ENCODE measurements at regions not wholly inside any gene's neighbourhood (a gene's known extent, or its start where the extent isn't known, plus 50 kb on each side); places are given as distances from the start of the nearest gene placed in this dataset.

- H3K79me2 ChIP-seq (replicated peaks; ENCODE audit: insufficient read depth, low read length), result no peaks in the 10 kb centered on the region
- H3K9me3 ChIP-seq (ENCODE audit: low read length), result no peaks in the 10 kb centered on the region
- H3K4me3 ChIP-seq (ENCODE audit: low read length), result no peak overlapping the region
- no peak for TF ChIP-seq TAF1 (IDR thresholded peaks at IDR 0.05; ENCODE audit: low read depth)
- no peak for TF ChIP-seq MXI1 (conservative IDR thresholded peaks at IDR 0.05; ENCODE audit: poor library complexity, severe bottlenecking)
- no peak for TF ChIP-seq EP300 (conservative IDR thresholded peaks at IDR 0.05; ENCODE audit: poor library complexity, severe bottlenecking)
- TF ChIP-seq RAD21 (conservative IDR thresholded peaks at IDR 0.05), result no peak
- TF ChIP-seq, protein P1, sequence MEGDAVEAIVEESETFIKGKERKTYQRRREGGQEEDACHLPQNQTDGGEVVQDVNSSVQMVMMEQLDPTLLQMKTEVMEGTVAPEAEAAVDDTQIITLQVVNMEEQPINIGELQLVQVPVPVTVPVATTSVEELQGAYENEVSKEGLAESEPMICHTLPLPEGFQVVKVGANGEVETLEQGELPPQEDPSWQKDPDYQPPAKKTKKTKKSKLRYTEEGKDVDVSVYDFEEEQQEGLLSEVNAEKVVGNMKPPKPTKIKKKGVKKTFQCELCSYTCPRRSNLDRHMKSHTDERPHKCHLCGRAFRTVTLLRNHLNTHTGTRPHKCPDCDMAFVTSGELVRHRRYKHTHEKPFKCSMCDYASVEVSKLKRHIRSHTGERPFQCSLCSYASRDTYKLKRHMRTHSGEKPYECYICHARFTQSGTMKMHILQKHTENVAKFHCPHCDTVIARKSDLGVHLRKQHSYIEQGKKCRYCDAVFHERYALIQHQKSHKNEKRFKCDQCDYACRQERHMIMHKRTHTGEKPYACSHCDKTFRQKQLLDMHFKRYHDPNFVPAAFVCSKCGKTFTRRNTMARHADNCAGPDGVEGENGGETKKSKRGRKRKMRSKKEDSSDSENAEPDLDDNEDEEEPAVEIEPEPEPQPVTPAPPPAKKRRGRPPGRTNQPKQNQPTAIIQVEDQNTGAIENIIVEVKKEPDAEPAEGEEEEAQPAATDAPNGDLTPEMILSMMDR (IDR thresholded peaks at IDR 0.05; ENCODE audit: poor library complexity, severe bottlenecking), result no peak
- TF ChIP-seq SMC3 (conservative IDR thresholded peaks at IDR 0.05; ENCODE audit: poor library complexity), result no peak
- TF ChIP-seq EZH2 (IDR thresholded peaks at IDR 0.05; ENCODE audit: borderline replicate concordance, insufficient read depth, low read length, poor library complexity, severe bottlenecking), result no peak
- no peak for TF ChIP-seq POLR2AphosphoS5 (IDR thresholded peaks at IDR 0.05)
- no peak for TF ChIP-seq REST (IDR thresholded peaks at IDR 0.05; ENCODE audit: borderline replicate concordance)
- no peaks in the 10 kb centered on the region for H3K9me2 ChIP-seq (ENCODE audit: insufficient read depth, low read length)
- peaks cover 8% of the 10 kb centered on the region for H3F3A ChIP-seq (ENCODE audit: insufficient read depth, low read length, poor library complexity, severe bottlenecking)
- no peak overlapping the region for H3K9ac ChIP-seq (ENCODE audit: low read length)
- H3K27ac ChIP-seq (ENCODE audit: low read length), result no peak overlapping the region
- H3K4me2 ChIP-seq (ENCODE audit: low read length), result no peak overlapping the region
- H4K20me1 ChIP-seq (ENCODE audit: insufficient read depth), result no peaks in the 10 kb centered on the region
- H2AFZ ChIP-seq (ENCODE audit: low read depth, low read length), result no peak overlapping the region
- no peaks in the 10 kb centered on the region for H3K27me3 ChIP-seq (ENCODE audit: insufficient read depth, low read depth, low read length)
- H3K36me3 ChIP-seq (ENCODE audit: insufficient read depth, low read length), result no peaks in the 10 kb centered on the region
Measured at GRCh38 chr16:61179561-61179960, 856.7 kb downstream of the CDH8 start.

DNA sequence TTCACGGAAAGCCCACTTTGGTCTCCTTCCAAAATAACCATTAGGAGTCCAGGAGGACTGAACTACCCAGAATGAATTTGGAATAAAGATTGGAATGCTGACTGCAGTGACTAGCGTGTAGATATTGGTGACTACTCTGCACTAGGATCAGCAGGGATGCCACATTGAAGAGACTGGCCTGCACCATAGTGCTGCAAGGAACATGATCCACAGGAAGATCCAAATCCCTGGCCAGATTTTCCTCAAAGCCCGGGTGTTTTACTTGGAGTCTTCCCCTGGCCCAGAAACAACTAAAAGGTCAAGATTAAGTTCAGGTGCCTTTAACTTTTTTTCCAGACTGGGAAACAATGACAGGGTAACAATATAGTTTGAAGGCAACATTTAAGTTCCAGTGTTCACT, 870.4 kb downstream of the CDH8 start:
- Histone ChIP-seq H3K9me3 (ENCODE audit: low read length) (no peaks in the 10 kb centered on the region), H3K4me3 (ENCODE audit: low read length) (no peak overlapping the region), H3K36me3 (ENCODE audit: insufficient read depth, low read length) (no peaks in the 10 kb centered on the region), H3F3A (ENCODE audit: insufficient read depth, low read length, poor library complexity, severe bottlenecking) (no peaks in the 10 kb centered on the region), H3K9me2 (ENCODE audit: insufficient read depth, low read length) (no peaks in the 10 kb centered on the region), H3K4me2 (ENCODE audit: low read length) (no peak overlapping the region), H2AFZ (ENCODE audit: low read depth, low read length) (no peak overlapping the region), H3K9ac (ENCODE audit: low read length) (no peak overlapping the region), H3K79me2 (replicated peaks; ENCODE audit: insufficient read depth, low read length) (no peaks in the 10 kb centered on the region), H3K27ac (ENCODE audit: low read length) (no peak overlapping the region), H3K27me3 (ENCODE audit: insufficient read depth, low read depth, low read length) (no peaks in the 10 kb centered on the region), H4K20me1 (ENCODE audit: insufficient read depth) (no peaks in the 10 kb centered on the region)
- TF ChIP-seq, protein P1 (IDR thresholded peaks at IDR 0.05; ENCODE audit: poor library complexity, severe bottlenecking), result no peak
- TF ChIP-seq MXI1 (conservative IDR thresholded peaks at IDR 0.05; ENCODE audit: poor library complexity, severe bottlenecking) (no peak), POLR2AphosphoS5 (IDR thresholded peaks at IDR 0.05) (no peak), EP300 (conservative IDR thresholded peaks at IDR 0.05; ENCODE audit: poor library complexity, severe bottlenecking) (no peak), RAD21 (conservative IDR thresholded peaks at IDR 0.05) (no peak), EZH2 (IDR thresholded peaks at IDR 0.05; ENCODE audit: borderline replicate concordance, insufficient read depth, low read length, poor library complexity, severe bottlenecking) (no peak), SMC3 (conservative IDR thresholded peaks at IDR 0.05; ENCODE audit: poor library complexity) (no peak), TAF1 (IDR thresholded peaks at IDR 0.05; ENCODE audit: low read depth) (no peak), REST (IDR thresholded peaks at IDR 0.05; ENCODE audit: borderline replicate concordance) (no peak)

Measured in neural cell (in vitro differentiated cells).